Activated CD8-positive, alpha-beta T cell treated with anti-CD3 and anti-CD28 coated beads, Interleukin-2, amount 10 ng/mL, durations not matched to agents 7 days and 5 days (primary cell): ENCODE measurements at regions not wholly inside any gene's neighbourhood (a gene's known extent, or its start where the extent isn't known, plus 50 kb on each side); places are given as distances from the start of the nearest gene placed in this dataset.
"Not testable (repeated sequence)": the region's sequence is repeated elsewhere in the genome, so short reads cannot be mapped to it uniquely, and the experiment has no call there.

Experiments
- ATAC-seq: fragments of 150-1000 bp; cut with Tn5 transposase; one replicate; pipeline ENCODE4 v1.10.0; 2021; ENCODE audit warnings: moderate library complexity
- CTCF ChIA-PET: fragments of 350-600 bp; sonication (Branson Sonifier 250); formaldehyde crosslinking; loops from one replicate; lab custom pipeline; 2021; ENCODE audit warnings: antibody characterized with exemption; lab: Charles Lee
- POLR2A ChIA-PET: fragments of 350-600 bp; sonication (Branson Sonifier 250); formaldehyde crosslinking; loops from one replicate; lab custom pipeline; 2021; ENCODE audit warnings: antibody characterized with exemption; lab: Charles Lee
- DNase-seq: peaks from one replicate; pipeline ENCODE4 v3.0.0-alpha.2; 2020
- H3K27ac Mint-ChIP-seq: one replicate; pipeline ENCODE4 v1.8.0; 2021; ENCODE audit warnings: mild to moderate bottlenecking, mixed read lengths
- H3K27me3 Mint-ChIP-seq: one replicate; pipeline ENCODE4 v1.8.0; 2021; ENCODE audit warnings: low read depth, mixed read lengths
- H3K36me3 Mint-ChIP-seq: one replicate; pipeline ENCODE4 v1.8.0; 2021; ENCODE audit warnings: low read depth, mixed read lengths
- H3K4me1 Mint-ChIP-seq: one replicate; pipeline ENCODE4 v1.8.0; 2021; ENCODE audit warnings: low read depth, mixed read lengths
- H3K4me3 Mint-ChIP-seq: one replicate; pipeline ENCODE4 v1.8.0; 2021; ENCODE audit warnings: mild to moderate bottlenecking, mixed read lengths
- H3K9me3 Mint-ChIP-seq: one replicate; pipeline ENCODE4 v1.8.0; 2022; ENCODE audit warnings: mixed read lengths; ENCODE audit not compliant: insufficient read depth

GRCh38 chr5:57972099-57972498 lies 487.8 kb downstream of the PLK2 start:
- ATAC-seq, H3K27ac Mint-ChIP-seq, H3K4me1 Mint-ChIP-seq, H3K4me3 Mint-ChIP-seq, POLR2A ChIA-PET, DNase-seq, CTCF ChIA-PET, H3K36me3 Mint-ChIP-seq, H3K27me3 Mint-ChIP-seq: not testable (repeated sequence)
- peaks cover 18% of the 10 kb centered on the region for H3K9me3 Mint-ChIP-seq

GRCh38 chr5:57960569-57960968 lies 478.0 kb upstream of the ACTBL2 start:
- CTCF ChIA-PET, result no interaction called here
- no peaks in the 10 kb centered on the region for H3K27me3 Mint-ChIP-seq

GRCh38 chr5:57956636-57957035 lies 474.0 kb upstream of the ACTBL2 start:
- Mint-ChIP-seq H3K4me1 (no peaks in the 10 kb centered on the region), H3K9me3 (no peaks in the 10 kb centered on the region), H3K4me3 (no peak overlapping the region), H3K27me3 (no peaks in the 10 kb centered on the region), H3K27ac (no peak overlapping the region), H3K36me3 (no peaks in the 10 kb centered on the region)
- no peak for DNase-seq
- ChIA-PET POLR2A (no interaction called here), CTCF (no interaction called here)
- ATAC-seq, result no peak

More at GRCh38 chr5:57960569-57960968, 478.0 kb upstream of the ACTBL2 start:
- ATAC-seq, result no peak
- POLR2A ChIA-PET, result no interaction called here
- no peak overlapping the region for H3K27ac Mint-ChIP-seq
- H3K4me1 Mint-ChIP-seq, result no peaks in the 10 kb centered on the region
- H3K4me3 Mint-ChIP-seq, result no peak overlapping the region
- H3K36me3 Mint-ChIP-seq, result no peaks in the 10 kb centered on the region
- H3K9me3 Mint-ChIP-seq, result peaks cover 5% of the 10 kb centered on the region
- no peak for DNase-seq

- ChIA-PET CTCF (no interaction called here), POLR2A (no interaction called here)
- Mint-ChIP-seq H3K4me3 (no peak overlapping the region), H3K27me3 (no peaks in the 10 kb centered on the region), H3K27ac (no peak overlapping the region), H3K4me1 (no peaks in the 10 kb centered on the region), H3K9me3 (no peaks in the 10 kb centered on the region), H3K36me3 (no peaks in the 10 kb centered on the region)
- ATAC-seq (no peak), DNase-seq (no peak)
Measured at GRCh38 chr5:57955511-57955910, 472.9 kb upstream of the ACTBL2 start.

- Mint-ChIP-seq H3K27ac (no peak overlapping the region), H3K4me3 (no peak overlapping the region), H3K9me3 (no peaks in the 10 kb centered on the region), H3K27me3 (no peaks in the 10 kb centered on the region), H3K36me3 (no peaks in the 10 kb centered on the region), H3K4me1 (no peaks in the 10 kb centered on the region)
- ChIA-PET POLR2A (no interaction called here), CTCF (no interaction called here)
- ATAC-seq, result no peak
- DNase-seq, result no peak
Measured at GRCh38 chr5:57953792-57954191, 471.2 kb upstream of the ACTBL2 start.

- ChIA-PET CTCF (interaction anchor here (0.6 kb wide), 1 partner anchor 179 kb away, joined by 3 read pairs; no protein-coding TSS in a partner anchor), POLR2A (no interaction called here)
- Mint-ChIP-seq H3K9me3 (no peaks in the 10 kb centered on the region), H3K27me3 (no peaks in the 10 kb centered on the region), H3K36me3 (no peaks in the 10 kb centered on the region), H3K27ac (no peak overlapping the region), H3K4me1 (no peaks in the 10 kb centered on the region), H3K4me3 (no peak overlapping the region)
- DNase-seq, result no peak
- no peak for ATAC-seq
Measured at GRCh38 chr5:57950616-57951228, 468.1 kb upstream of the ACTBL2 start.

GRCh38 chr5:57948091-57948490 lies 465.5 kb upstream of the ACTBL2 start:
- ChIA-PET POLR2A (no interaction called here), CTCF (no interaction called here)
- Mint-ChIP-seq H3K4me1 (no peaks in the 10 kb centered on the region), H3K27me3 (no peaks in the 10 kb centered on the region), H3K36me3 (no peaks in the 10 kb centered on the region), H3K9me3 (no peaks in the 10 kb centered on the region), H3K4me3 (no peak overlapping the region), H3K27ac (no peak overlapping the region)
- ATAC-seq (no peak), DNase-seq (no peak)

- no peaks in the 10 kb centered on the region for H3K27me3 Mint-ChIP-seq
- DNase-seq (no peak), ATAC-seq (no peak)
- no peaks in the 10 kb centered on the region for H3K36me3 Mint-ChIP-seq
- no peaks in the 10 kb centered on the region for H3K9me3 Mint-ChIP-seq
- CTCF ChIA-PET, result no interaction called here
- H3K27ac Mint-ChIP-seq, result no peak overlapping the region
- no peaks in the 10 kb centered on the region for H3K4me1 Mint-ChIP-seq
- POLR2A ChIA-PET, result no interaction called here
- H3K4me3 Mint-ChIP-seq, result no peak overlapping the region
Measured at GRCh38 chr5:57947181-57947580, 464.6 kb upstream of the ACTBL2 start.

GRCh38 chr5:57940879-57941278 lies 458.3 kb upstream of the ACTBL2 start:
- Mint-ChIP-seq H3K4me1 (no peaks in the 10 kb centered on the region), H3K27me3 (no peaks in the 10 kb centered on the region), H3K36me3 (no peaks in the 10 kb centered on the region), H3K4me3 (no peak overlapping the region), H3K27ac (no peak overlapping the region), H3K9me3 (no peaks in the 10 kb centered on the region)
- ATAC-seq (no peak), DNase-seq (no peak)
- CTCF ChIA-PET, result no interaction called here
- POLR2A ChIA-PET, result no interaction called here

- no peak for ATAC-seq
- H3K36me3 Mint-ChIP-seq, result no peaks in the 10 kb centered on the region
- ChIA-PET CTCF (no interaction called here), POLR2A (no interaction called here)
- no peaks in the 10 kb centered on the region for H3K9me3 Mint-ChIP-seq
- no peak for DNase-seq
- no peaks in the 10 kb centered on the region for H3K4me1 Mint-ChIP-seq
- H3K27me3 Mint-ChIP-seq, result no peaks in the 10 kb centered on the region
- H3K4me3 Mint-ChIP-seq, result no peak overlapping the region
- no peak overlapping the region for H3K27ac Mint-ChIP-seq
Measured at GRCh38 chr5:57940236-57940635, 457.6 kb upstream of the ACTBL2 start.

- Mint-ChIP-seq H3K27ac (no peak overlapping the region), H3K4me1 (no peaks in the 10 kb centered on the region), H3K27me3 (no peaks in the 10 kb centered on the region), H3K4me3 (no peak overlapping the region), H3K9me3 (no peaks in the 10 kb centered on the region), H3K36me3 (no peaks in the 10 kb centered on the region)
- ATAC-seq (no peak), DNase-seq (no peak)
- CTCF ChIA-PET, result no interaction called here
- POLR2A ChIA-PET, result no interaction called here
Measured at GRCh38 chr5:57939771-57940170, 457.2 kb upstream of the ACTBL2 start.

- Mint-ChIP-seq H3K36me3 (no peaks in the 10 kb centered on the region), H3K27ac (no peak overlapping the region), H3K4me3 (no peak overlapping the region), H3K4me1 (no peaks in the 10 kb centered on the region), H3K27me3 (no peaks in the 10 kb centered on the region), H3K9me3 (no peaks in the 10 kb centered on the region)
- ChIA-PET CTCF (no interaction called here), POLR2A (no interaction called here)
- ATAC-seq, result no peak
- DNase-seq, result no peak
Measured at GRCh38 chr5:57939335-57939734, 456.7 kb upstream of the ACTBL2 start.

GRCh38 chr5:57938174-57938557 lies 455.6 kb upstream of the ACTBL2 start:
- ATAC-seq (no peak), DNase-seq (no peak)
- Mint-ChIP-seq H3K9me3 (no peaks in the 10 kb centered on the region), H3K36me3 (no peaks in the 10 kb centered on the region), H3K27me3 (no peaks in the 10 kb centered on the region), H3K27ac (no peak overlapping the region), H3K4me3 (no peak overlapping the region), H3K4me1 (no peaks in the 10 kb centered on the region)
- ChIA-PET POLR2A (no interaction called here), CTCF (no interaction called here)
